Breast epithelium (tissue), 4 donors: ENCODE measurements at regions not wholly inside any gene's neighbourhood (a gene's known extent, or its start where the extent isn't known, plus 50 kb on each side); places are given as distances from the start of the nearest gene placed in this dataset.

ENCODE experiments used
- DNase-seq, 2 donors: peaks; one replicate each; pipeline ENCODE4 v3.0.0-alpha.2; 2019; ENCODE audit warnings: low spot score in 2 of 2
- H3K27ac ChIP-seq, 2 donors: fragments of 200-600 bp; sonication (generic) in 1 of 2; one replicate each; pipeline ENCODE4 v1.5.1; 2016 to 2019; ENCODE audit warnings: mild to moderate bottlenecking in 1 of 2
- H3K27me3 ChIP-seq, 2 donors: fragments of 200-600 bp; sonication (generic) in 1 of 2; one replicate each; pipeline versions ENCODE4 v1.5.1 to v1.6.0; 2017 to 2019; ENCODE audit warnings: control low read depth in 1 of 2, mild to moderate bottlenecking in 1 of 2
- H3K36me3 ChIP-seq: fragments of 200-600 bp; one replicate; pipeline ENCODE4 v1.5.1; 2019
- H3K4me1 ChIP-seq, 2 donors: fragments of 200-600 bp; sonication (generic); one replicate each; pipeline ENCODE4 v1.5.1; 2016 to 2019; ENCODE audit warnings: control low read depth in 1 of 2
- H3K4me3 ChIP-seq, 3 donors: fragments of 200-600 bp; sonication (generic); 1 replicate in 2 of 3; 2 replicates in 1 of 3; pipeline ENCODE4 v1.5.1; 2016 to 2019; ENCODE audit warnings: mild to moderate bottlenecking in 3 of 3, moderate library complexity in 2 of 3
- H3K9me3 ChIP-seq, 2 donors: fragments of 200-600 bp; sonication (generic) in 1 of 2; one replicate each; pipeline ENCODE4 v1.5.1; 2016 to 2019; ENCODE audit warnings: control low read depth in 1 of 2
- POLR2A ChIP-seq: fragments of 450-650 bp; IDR thresholded peaks from one replicate; pipeline ENCODE4 v1.6.1; 2016; ENCODE audit warnings: antibody characterized with exemption, mild to moderate bottlenecking, moderate library complexity
- POLR2AphosphoS5 ChIP-seq, 3 donors: sonication (generic); formaldehyde crosslinking; IDR thresholded peaks; one replicate each; pipeline ENCODE4 v1.6.1; 2017; ENCODE audit warnings: antibody characterized with exemption in 3 of 3
- intact Hi-C: fragments of 100-400 bp; cut with DNase I; formaldehyde crosslinking; loops from one replicate; pipeline ENCODE4 v1.15.1; 2023; ENCODE audit warnings: low total_unique reads
- TF ChIP-seq, protein P1 (sequence below), 3 donors: fragments of 450-650 bp; IDR thresholded peaks; one replicate each; pipeline ENCODE4 v1.5.1; 2016 to 2017; ENCODE audit warnings: antibody characterized with exemption in 3 of 3, mild to moderate bottlenecking in 3 of 3, moderate library complexity in 3 of 3

DNA sequence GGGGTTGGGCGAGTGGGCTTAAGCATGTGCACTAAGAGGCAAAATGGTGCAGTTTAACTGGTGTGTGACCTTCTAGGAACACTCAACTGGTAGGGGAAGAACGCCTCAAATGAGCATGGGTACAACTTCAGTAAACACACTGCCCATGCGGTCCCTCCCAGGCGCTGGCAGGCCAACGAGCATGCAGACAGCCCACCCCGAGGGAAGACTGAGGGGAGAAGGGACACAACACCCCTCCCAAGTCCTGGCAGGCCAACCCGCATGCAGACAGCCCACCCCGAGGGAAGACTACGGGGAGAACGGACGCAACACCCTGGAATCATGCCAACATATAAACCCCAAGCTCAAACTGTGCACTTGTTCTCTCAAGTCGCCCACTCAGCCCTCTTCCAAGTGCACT is 456.0 kb downstream of the FBXO15 start:
- H3K4me3 ChIP-seq: no peak overlapping the region
- H3K36me3 ChIP-seq: no peaks in the 10 kb centered on the region
- no peak overlapping the region for H3K27ac ChIP-seq
- no peak for TF ChIP-seq POLR2A
- no peaks in the 10 kb centered on the region for H3K4me1 ChIP-seq
- no peaks in the 10 kb centered on the region for H3K9me3 ChIP-seq
- peaks cover 0 to 6% of the 10 kb centered on the region in 2 donors for H3K27me3 ChIP-seq
- DNase-seq: no peak
- intact Hi-C loops: no loop called here

DNA sequence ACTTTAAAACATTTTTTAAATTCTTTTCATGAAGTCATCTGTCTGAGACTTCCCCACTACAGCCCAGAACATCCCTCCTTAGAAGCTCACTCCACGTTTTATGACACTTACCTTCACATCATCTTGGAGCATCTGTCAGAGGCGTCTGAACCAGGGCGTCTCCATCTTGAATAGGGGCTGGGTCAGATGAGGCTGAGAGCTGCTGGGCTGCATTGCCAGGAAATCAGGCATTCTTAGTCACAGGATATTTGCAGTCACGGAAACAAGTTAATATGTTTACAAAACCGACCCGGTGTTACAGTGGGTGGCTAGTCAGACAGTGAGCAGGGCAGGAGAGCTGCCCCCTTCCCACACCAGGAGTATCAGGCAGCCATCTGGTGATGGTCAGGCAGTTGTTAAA is 456.5 kb downstream of the FBXO15 start:
- peak overlapping the region in 1 of 3 donors; percentile 25 for H3K4me3 ChIP-seq
- H3K27ac ChIP-seq: no peak overlapping the region
- H3K27me3 ChIP-seq: peaks cover 0 to 6% of the 10 kb centered on the region in 2 donors
- H3K4me1 ChIP-seq: no peaks in the 10 kb centered on the region
- no peaks in the 10 kb centered on the region for H3K9me3 ChIP-seq
- TF ChIP-seq, protein P1, sequence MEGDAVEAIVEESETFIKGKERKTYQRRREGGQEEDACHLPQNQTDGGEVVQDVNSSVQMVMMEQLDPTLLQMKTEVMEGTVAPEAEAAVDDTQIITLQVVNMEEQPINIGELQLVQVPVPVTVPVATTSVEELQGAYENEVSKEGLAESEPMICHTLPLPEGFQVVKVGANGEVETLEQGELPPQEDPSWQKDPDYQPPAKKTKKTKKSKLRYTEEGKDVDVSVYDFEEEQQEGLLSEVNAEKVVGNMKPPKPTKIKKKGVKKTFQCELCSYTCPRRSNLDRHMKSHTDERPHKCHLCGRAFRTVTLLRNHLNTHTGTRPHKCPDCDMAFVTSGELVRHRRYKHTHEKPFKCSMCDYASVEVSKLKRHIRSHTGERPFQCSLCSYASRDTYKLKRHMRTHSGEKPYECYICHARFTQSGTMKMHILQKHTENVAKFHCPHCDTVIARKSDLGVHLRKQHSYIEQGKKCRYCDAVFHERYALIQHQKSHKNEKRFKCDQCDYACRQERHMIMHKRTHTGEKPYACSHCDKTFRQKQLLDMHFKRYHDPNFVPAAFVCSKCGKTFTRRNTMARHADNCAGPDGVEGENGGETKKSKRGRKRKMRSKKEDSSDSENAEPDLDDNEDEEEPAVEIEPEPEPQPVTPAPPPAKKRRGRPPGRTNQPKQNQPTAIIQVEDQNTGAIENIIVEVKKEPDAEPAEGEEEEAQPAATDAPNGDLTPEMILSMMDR (IDR thresholded peaks at IDR 0.05): no peak
- no peak for TF ChIP-seq POLR2AphosphoS5 (IDR thresholded peaks at IDR 0.05)
- no peak for TF ChIP-seq POLR2A
- intact Hi-C loops: no loop called here
- H3K36me3 ChIP-seq: no peaks in the 10 kb centered on the region
- no peak for DNase-seq

DNA sequence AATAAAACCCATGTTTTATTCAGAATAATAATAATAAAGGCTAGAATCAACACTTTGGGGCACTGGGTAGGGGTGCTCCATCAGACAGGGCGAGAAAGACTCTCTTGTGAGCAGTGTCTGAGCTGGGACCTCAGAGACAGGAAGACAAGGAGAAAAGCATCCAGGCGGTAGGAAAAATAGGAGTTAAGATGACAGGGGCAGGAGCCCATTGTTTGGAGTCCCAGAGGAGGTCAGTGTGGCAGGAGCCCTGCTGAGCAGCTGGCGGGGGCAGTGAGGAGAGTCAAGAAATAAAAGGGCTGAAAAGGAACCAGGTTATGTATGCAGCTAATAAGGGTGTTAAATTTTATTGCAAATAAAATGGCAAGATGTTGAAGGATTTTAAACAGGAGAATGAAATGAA is 457.4 kb downstream of the FBXO15 start:
- H3K4me3 ChIP-seq: no peak overlapping the region
- intact Hi-C loops: no loop called here

DNA sequence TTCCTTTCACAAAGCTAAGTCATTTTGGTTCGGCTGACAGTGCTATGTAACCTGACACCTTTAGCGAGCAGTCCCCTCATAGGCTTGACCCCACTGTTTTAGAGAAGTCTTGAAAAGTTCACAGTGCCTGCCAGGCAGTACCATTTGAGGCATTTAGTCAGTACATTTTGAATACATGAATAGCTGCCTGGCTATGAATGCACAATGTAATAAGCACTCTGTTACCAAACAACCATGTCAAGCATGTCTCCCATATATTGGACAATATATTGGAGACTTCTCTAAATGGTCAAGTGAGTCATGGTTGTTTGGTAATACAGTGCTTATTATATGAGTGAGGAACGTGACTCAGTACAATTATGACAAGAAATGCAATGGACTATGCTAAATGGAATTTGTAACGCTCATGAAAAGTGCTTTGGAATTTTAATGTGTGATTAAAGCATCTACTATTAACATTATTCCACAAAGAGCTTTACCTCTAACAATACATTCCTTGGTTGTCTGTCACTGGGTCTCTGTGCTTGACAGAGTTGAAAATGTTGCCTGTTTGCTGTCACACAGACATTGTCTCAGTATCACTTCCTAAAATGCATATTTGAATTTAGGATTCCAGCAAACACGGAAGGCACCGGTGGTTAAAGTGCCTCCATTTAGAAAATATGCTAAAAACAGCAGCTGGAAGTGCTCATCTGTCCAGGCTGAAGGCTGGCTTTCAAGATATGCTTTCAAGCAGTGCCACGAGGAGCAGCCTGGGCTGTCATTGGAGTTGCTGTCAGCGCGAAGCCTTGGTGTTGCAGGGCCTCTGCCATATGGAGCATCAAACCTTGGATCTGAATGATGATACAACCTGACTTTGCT is 458.6 kb downstream of the FBXO15 start:
- H3K36me3 ChIP-seq: no peaks in the 10 kb centered on the region
- TF ChIP-seq POLR2A (no peak), POLR2AphosphoS5 (IDR thresholded peaks at IDR 0.05) (no peak)
- TF ChIP-seq, protein P1 (IDR thresholded peaks at IDR 0.05): no peak
- H3K4me1 ChIP-seq: no peaks in the 10 kb centered on the region
- H3K27ac ChIP-seq: no peak overlapping the region
- peaks cover 0 to 6% of the 10 kb centered on the region in 2 donors for H3K27me3 ChIP-seq
- H3K4me3 ChIP-seq: no peak overlapping the region
- no peak for DNase-seq
- no peaks in the 10 kb centered on the region for H3K9me3 ChIP-seq
- intact Hi-C loops: no loop called here

More for the DNA sequence above, 457.4 kb downstream of the FBXO15 start:
- H3K27ac ChIP-seq: no peak overlapping the region
- no peaks in the 10 kb centered on the region for H3K4me1 ChIP-seq
- H3K27me3 ChIP-seq: peaks cover 0 to 6% of the 10 kb centered on the region in 2 donors
- no peak for DNase-seq
- no peaks in the 10 kb centered on the region for H3K36me3 ChIP-seq
- TF ChIP-seq, protein P1 (IDR thresholded peaks at IDR 0.05): no peak
- no peak for TF ChIP-seq POLR2AphosphoS5 (IDR thresholded peaks at IDR 0.05)
- no peak for TF ChIP-seq POLR2A
- H3K9me3 ChIP-seq: no peaks in the 10 kb centered on the region

DNA sequence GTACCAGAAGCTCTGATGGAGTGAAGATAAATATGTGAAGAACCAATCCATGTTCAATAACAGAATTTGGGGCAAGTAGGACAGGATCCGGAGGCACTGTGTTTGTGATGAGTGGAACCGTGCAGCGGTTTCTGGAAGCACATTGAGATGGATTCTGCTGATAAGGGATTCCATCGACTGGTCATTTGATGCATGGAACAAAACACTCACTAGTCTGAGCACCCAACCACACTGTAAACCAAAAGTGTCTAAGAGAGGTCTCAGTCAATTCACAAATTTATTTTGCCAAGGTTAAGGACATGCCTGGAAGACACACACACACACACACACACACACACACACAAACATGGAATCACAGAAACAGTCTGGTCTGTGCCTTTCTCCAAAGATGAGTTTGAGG is 459.5 kb downstream of the FBXO15 start:
- Histone ChIP-seq H3K27me3 (peaks cover 0 to 6% of the 10 kb centered on the region in 2 donors), H3K4me3 (no peak overlapping the region), H3K27ac (no peak overlapping the region), H3K36me3 (no peaks in the 10 kb centered on the region), H3K9me3 (no peaks in the 10 kb centered on the region), H3K4me1 (no peaks in the 10 kb centered on the region)
- DNase-seq: no peak
- TF ChIP-seq POLR2AphosphoS5 (IDR thresholded peaks at IDR 0.05) (no peak), POLR2A (no peak)
- TF ChIP-seq, protein P1 (IDR thresholded peaks at IDR 0.05): no peak
- intact Hi-C loops: no loop called here
